ENCODE measurements at regions not wholly inside any gene's neighbourhood (a gene's known extent, or its start where the extent isn't known, plus 50 kb on each side); places are given as distances from the start of the nearest gene placed in this dataset.
A peak's percentile ranks its signal among the peaks of the same experiment; 100 is the strongest.

DNA sequence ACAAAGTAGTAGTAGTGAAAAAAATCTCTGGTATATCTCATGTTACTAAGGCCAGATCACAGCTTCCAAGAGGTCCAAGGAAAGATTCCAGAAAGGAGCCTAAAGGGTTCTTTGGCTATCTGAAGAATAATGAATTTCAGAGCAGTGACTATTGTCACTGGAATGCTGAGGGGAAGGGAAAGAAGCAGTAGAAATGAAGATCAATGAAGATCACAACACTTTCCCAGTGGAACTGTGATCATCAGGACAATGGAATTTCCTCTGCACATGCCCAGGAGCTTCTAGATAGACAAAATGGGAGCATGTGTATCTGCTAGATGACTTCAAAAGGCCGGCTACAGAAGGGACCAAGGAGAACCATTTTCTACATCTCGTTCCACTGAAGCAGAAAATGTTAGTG is 219.5 kb upstream of the PHYHIPL start:
- Histone ChIP-seq H3K9me3 (no peaks in the 10 kb centered on the region), H3K27me3 (no peaks in the 10 kb centered on the region), H3K27ac (no peak overlapping the region), H3K4me1 (peaks cover 5% of the 10 kb centered on the region), H3K36me3 (no peaks in the 10 kb centered on the region), H3K4me3 (no peak overlapping the region)
- TF ChIP-seq, protein P1, sequence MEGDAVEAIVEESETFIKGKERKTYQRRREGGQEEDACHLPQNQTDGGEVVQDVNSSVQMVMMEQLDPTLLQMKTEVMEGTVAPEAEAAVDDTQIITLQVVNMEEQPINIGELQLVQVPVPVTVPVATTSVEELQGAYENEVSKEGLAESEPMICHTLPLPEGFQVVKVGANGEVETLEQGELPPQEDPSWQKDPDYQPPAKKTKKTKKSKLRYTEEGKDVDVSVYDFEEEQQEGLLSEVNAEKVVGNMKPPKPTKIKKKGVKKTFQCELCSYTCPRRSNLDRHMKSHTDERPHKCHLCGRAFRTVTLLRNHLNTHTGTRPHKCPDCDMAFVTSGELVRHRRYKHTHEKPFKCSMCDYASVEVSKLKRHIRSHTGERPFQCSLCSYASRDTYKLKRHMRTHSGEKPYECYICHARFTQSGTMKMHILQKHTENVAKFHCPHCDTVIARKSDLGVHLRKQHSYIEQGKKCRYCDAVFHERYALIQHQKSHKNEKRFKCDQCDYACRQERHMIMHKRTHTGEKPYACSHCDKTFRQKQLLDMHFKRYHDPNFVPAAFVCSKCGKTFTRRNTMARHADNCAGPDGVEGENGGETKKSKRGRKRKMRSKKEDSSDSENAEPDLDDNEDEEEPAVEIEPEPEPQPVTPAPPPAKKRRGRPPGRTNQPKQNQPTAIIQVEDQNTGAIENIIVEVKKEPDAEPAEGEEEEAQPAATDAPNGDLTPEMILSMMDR (IDR thresholded peaks at IDR 0.05), result no peak
- TF ChIP-seq EP300 (IDR thresholded peaks at IDR 0.05) (no peak), POLR2A (IDR thresholded peaks at IDR 0.05) (no peak), POLR2AphosphoS5 (IDR thresholded peaks at IDR 0.05) (no peak)
- DNase-seq (ENCODE audit: low spot score in 2 of 2), result no peak
- 94% methylated on average over 2 of the region's 2 CpGs for WGBS

DNA sequence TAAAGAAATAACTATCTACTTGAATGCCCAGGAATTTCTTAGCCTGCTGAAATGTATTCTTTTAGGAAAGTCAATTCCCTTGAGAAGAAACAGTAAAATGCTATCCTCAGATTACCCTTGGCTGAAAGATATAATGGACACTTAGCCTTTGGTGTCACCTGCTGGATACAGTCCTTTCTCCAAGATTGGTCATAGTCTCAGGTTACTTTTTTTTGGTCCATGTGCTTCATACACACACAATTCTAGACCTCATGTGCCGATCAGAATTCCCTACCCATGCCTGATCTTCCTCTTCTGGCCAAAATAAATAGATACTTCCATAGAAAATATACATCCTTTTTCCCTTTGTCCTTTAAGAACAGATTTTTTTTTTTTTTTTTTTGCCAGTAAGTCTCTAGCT is 218.9 kb upstream of the PHYHIPL start:
- H3K9me3 ChIP-seq, result no peaks in the 10 kb centered on the region
- no peaks in the 10 kb centered on the region for H3K27me3 ChIP-seq
- no peak for DNase-seq (ENCODE audit: low spot score in 2 of 2)
- peaks cover 5% of the 10 kb centered on the region for H3K4me1 ChIP-seq
- no peak for TF ChIP-seq POLR2AphosphoS5 (IDR thresholded peaks at IDR 0.05)
- TF ChIP-seq, protein P1 (IDR thresholded peaks at IDR 0.05), result no peak
- H3K4me3 ChIP-seq, result no peak overlapping the region
- no peaks in the 10 kb centered on the region for H3K36me3 ChIP-seq
- 91% methylated on average over 1 of the region's 1 CpG for WGBS
- H3K27ac ChIP-seq, result no peak overlapping the region

DNA sequence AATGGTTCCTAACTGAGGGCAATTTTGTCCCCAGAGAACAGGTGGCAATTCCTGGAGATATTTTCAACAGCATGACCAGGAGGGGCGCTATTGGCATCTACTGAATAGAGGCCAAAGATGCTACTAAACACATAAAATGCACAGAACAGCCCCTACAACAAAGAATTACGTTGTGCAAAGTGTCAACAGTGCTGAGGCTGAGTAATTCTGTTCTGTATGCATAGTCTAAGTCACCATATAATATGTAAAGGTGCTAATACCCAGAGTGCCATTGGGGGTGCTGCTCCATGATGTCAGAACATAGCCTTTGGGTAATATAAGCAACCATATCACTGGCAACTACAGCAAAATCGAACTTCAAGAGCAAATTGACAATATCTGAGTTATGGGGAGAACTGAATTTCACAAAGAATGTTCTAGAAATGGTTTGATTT is 213.3 kb upstream of the PHYHIPL start:
- TF ChIP-seq POLR2A (IDR thresholded peaks at IDR 0.05), result no peak
- TF ChIP-seq, protein P1 (IDR thresholded peaks at IDR 0.05), result peak in 1 of 2 donors; percentile 4
- Histone ChIP-seq H3K36me3 (no peaks in the 10 kb centered on the region), H3K4me3 (no peak overlapping the region), H3K4me1 (peaks cover 2% of the 10 kb centered on the region), H3K9me3 (no peaks in the 10 kb centered on the region), H3K27ac (no peak overlapping the region), H3K27me3 (no peaks in the 10 kb centered on the region)
- no peak for DNase-seq (ENCODE audit: low spot score in 2 of 2)
- WGBS, result 62% methylated on average over 3 of the region's 3 CpGs

DNA sequence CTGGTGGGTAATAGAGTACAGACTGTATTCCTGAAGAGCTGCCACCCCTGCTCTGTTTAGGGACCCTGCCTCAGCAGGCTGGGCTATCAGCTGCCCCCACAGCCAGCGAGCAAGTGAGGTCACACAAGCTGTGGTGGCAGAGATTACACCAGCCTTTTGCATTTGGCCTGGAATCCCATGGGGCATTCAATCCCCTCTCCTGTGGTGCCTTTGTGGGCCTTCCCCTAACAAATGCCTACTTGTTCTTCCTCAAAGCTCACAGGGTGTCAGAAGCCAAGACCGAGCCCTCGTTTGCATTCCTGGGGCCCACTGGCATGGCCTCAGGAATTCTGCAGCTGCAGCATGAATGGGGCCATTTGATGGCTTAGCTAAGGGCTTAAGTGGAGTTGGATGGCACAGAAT is 212.7 kb upstream of the PHYHIPL start:
- 57% methylated on average over 1 of the region's 3 CpGs for WGBS
- no peaks in the 10 kb centered on the region for H3K27me3 ChIP-seq
- H3K36me3 ChIP-seq, result no peaks in the 10 kb centered on the region
- TF ChIP-seq EP300 (IDR thresholded peaks at IDR 0.05) (no peak), POLR2AphosphoS5 (IDR thresholded peaks at IDR 0.05) (no peak), POLR2A (IDR thresholded peaks at IDR 0.05) (no peak)
- TF ChIP-seq, protein P1 (IDR thresholded peaks at IDR 0.05), result no peak
- H3K4me3 ChIP-seq, result no peak overlapping the region
- no peak for DNase-seq (ENCODE audit: low spot score in 2 of 2)
- no peaks in the 10 kb centered on the region for H3K9me3 ChIP-seq
- peaks cover 2% of the 10 kb centered on the region for H3K4me1 ChIP-seq
- H3K27ac ChIP-seq, result no peak overlapping the region

DNA sequence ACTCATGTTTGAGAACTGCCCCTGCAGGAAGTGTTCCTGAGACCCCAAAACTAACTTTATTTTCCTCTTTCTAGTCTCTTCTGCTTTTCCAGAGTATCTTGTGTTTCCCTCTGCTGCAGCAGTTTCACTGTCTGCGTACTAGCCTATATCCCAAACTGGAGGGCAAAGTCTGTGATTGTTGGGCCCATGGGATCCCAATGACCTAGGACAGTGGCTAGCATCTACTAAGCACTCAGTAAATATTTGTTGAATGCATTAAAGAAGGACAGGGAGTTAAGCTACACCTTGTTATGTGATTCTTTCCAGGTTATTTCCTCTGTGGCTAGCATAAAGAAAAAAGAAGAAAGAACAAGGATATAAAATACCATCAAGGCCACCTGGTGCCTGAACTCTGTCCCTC is 210.6 kb upstream of the PHYHIPL start:
- Histone ChIP-seq H3K27me3 (no peaks in the 10 kb centered on the region), H3K4me3 (no peak overlapping the region), H3K9me3 (no peaks in the 10 kb centered on the region), H3K4me1 (peaks cover 2% of the 10 kb centered on the region), H3K27ac (no peak overlapping the region), H3K36me3 (no peaks in the 10 kb centered on the region)
- no peak for DNase-seq (ENCODE audit: low spot score in 2 of 2)
- WGBS, result 86% methylated on average over 1 of the region's 1 CpG
- TF ChIP-seq, protein P1 (IDR thresholded peaks at IDR 0.05), result no peak
- TF ChIP-seq POLR2AphosphoS5 (IDR thresholded peaks at IDR 0.05) (no peak), EP300 (IDR thresholded peaks at IDR 0.05) (no peak), POLR2A (IDR thresholded peaks at IDR 0.05) (no peak)

Measured in suprapubic skin (tissue), 4 donors.